HG02973 (cell line): ENCODE measurements at regions not wholly inside any gene's neighbourhood (a gene's known extent, or its start where the extent isn't known, plus 50 kb on each side); places are given as distances from the start of the nearest gene placed in this dataset.

Experiments
- ATAC-seq: cut with Tn5 transposase; IDR thresholded peaks from one replicate; pipeline ENCODE4 v1.9.1; 2021; ENCODE audit warnings: moderate library complexity; ENCODE audit not compliant: unreplicated experiment

DNA sequence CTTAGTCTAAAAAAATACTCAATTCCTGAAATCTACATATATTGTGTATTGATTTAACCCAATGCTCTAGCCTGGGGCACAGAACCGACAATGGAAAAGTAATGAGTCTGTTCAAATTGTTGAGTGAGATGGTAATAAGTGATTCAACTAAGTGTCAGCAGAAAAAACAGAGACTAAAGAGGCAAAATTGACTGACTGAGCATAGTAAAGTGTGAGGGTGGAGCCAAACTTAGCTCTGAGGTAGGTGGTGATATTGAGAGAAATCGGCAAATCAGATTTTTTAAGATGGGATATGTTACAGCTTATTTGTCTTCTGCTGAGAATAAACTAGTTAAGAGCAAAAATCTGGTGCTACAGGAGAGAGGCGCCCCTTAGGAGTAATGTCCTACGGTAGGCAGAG lies 764.0 kb upstream of the LRRN3 start:
- no peak for ATAC-seq

GRCh38 chr7:110336423-110336822 lies 754.5 kb upstream of the LRRN3 start:
- ATAC-seq: no peak

DNA sequence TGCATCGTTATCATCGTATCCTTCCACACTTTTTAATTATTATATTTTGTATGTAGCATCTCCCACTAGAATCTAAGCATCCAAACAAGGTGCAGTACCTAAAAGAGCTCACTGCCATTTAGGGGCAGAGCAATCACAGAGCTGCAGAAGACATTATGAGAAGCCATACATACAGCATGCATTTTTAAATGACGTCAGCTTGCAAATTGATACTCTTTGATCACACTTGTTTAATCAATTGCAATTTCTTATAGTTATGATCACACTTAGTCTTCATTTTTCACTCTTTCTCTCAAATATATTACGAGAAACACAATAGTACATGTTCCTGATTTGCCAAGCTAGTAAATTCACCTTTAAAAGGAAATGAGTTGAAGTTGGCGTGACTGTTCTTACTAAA lies 753.3 kb upstream of the LRRN3 start:
- ATAC-seq: no peak

- ATAC-seq: no peak
Observed at GRCh38 chr7:110347081-110347480, 743.8 kb upstream of the LRRN3 start.

DNA sequence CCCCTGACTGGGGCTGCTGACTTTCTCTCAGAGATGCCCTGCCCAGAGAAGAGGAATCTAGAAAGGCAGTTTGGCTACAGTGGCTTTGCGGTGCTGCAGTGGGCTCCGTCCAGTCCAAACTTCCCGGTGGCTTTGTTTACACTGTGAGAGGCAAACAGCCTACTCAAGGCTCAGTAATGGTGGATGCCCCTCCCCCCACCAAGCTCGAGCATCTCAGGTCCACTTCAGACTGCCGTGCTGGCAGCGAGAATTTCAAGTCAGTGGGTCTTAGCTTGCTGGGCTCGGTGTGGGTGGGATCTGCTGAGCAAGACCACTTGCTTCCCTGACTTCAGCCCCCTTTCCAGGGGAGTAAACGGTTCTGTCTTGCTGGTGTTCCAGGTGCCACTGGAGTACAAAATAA lies 734.5 kb upstream of the LRRN3 start:
- no peak for ATAC-seq

DNA sequence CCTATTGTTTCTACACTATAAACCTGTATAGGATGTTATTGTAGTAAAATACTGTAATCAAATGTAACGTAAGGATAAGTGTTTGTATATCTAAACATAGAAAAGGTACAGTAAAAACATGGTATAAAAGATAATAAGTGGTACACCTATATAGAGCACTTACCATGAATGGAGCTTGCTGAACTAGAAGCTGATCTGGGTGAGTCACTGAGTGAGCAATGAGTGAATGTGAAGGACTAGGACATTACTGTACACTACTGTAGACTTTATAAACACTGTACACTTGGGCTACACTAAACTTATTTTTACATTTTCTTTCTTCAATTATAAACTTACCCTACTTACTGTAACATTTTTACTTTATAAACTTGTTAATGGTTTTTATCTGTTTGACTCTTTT lies 732.9 kb upstream of the LRRN3 start:
- no peak for ATAC-seq

DNA sequence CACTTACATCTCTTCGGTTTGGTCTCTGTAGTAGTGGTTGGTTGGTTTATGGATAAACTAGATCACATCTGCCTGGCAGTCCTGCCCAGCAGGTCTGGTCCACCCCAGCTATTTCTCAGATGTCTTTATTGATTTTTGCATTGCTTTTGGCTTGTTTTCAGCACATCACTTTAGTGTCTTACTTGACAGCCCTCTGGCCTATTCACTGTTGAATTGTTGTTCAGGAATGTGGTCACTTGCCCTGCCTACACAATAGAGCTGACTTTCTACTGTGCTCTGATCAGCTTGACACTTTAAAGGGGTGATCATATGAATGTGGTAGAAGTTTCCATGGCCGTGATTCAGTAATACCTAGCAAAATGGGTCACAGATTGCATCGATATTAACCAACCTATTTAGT lies 719.2 kb upstream of the LRRN3 start:
- ATAC-seq: no peak

- no peak for ATAC-seq
Observed at GRCh38 chr7:110372685-110373084, 718.2 kb upstream of the LRRN3 start.

- ATAC-seq: no peak
Observed at GRCh38 chr7:110373416-110373815, 717.5 kb upstream of the LRRN3 start.

DNA sequence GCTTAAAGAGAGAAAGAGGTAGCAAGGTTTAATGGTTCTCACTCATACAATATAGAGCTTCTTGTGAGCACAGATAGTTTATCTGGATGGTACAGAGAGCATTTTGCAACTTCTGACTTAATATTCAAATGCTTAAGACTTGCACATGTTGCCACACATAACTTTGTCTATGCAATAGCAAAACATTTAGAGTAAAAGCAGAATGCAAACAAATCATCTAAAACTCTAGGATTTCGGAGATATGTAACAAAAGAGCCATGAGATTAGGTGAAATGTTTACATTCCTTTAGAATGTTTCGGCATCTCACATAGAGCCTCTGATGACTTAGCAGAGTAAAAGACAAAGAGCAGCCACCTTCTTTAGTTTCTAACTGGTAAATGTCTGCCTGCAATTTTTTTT lies 717.1 kb upstream of the LRRN3 start:
- no peak for ATAC-seq

DNA sequence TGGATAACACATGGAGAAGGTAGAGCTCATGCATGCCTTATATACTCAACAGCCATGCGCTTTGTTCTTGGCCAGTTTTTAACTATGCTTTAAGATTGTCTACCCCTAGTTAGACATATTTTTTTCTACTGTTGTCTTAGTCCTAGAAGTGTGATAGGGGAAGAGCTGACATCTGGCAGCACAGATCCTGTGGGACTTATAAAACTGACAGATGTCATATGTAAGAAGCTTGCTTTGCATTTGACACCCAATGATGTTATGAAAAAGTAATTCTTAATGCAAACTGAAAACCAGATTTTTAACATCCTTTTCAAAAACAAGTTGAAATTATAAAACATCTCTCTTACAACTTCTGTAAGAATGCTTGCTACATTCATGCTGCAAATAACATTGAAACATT lies 715.9 kb upstream of the LRRN3 start:
- ATAC-seq: no peak

DNA sequence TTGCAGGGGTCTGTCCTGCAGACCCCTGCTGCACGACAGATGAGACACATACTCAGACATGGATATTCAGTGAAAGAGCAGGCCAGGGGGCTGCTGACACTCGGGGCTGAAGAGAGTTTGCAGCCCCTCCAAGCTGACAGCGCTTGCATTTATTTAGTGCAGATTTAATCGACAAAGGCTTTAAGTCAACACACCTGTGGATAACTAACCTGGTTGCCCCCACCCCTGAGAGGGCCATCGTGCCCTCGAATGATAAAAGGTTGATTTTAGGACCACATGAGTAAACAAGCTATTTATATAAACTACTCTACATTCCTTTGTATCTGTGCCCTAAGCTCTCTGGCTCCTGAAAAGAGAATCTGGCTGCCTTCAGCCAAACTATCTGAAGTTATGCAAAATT lies 708.2 kb upstream of the LRRN3 start:
- ATAC-seq: no peak

GRCh38 chr7:110386006-110386405 lies 704.9 kb upstream of the LRRN3 start:
- ATAC-seq: no peak

DNA sequence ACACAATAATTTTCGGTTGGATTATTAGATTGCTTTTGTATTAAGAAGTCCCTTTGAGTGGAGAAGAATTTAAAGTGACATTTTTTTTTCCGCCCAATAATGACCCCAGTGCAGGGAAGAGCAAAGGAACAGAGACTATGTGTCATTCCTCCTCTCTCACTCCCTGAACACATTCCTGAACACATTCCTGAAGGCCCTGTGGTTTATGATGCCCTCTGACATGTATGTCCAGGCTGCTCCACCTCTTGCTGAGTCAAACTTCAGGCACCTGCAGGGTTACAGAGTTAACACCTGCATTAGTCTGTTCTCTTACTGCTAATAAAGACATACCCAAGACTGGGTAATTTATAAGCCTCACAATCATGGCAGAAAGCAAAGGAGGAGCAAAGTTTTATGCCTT lies 704.0 kb upstream of the LRRN3 start:
- no peak for ATAC-seq

DNA sequence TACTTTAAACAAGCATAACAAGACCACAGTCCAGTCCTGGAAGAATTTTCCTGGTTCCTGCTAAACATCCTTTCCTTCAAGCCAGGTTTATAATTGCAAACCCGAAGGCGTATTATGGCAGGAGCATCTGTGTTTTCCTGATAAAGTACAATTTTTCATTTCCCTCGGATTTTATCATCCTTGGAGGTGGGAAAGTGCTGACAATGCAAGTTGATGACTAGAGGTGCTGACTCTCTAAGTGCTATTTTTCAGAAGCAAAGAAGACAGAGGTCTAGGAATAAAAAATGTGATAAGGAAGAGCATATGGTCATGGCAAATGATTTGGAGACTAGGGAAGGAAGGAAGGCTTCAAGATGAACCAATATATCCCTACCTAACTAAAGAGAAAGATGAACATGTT lies 703.2 kb upstream of the LRRN3 start:
- no peak for ATAC-seq

- no peak for ATAC-seq
Observed at GRCh38 chr7:110388457-110388856, 702.5 kb upstream of the LRRN3 start.

- ATAC-seq: no peak
Observed at GRCh38 chr7:110396021-110396420, 694.9 kb upstream of the LRRN3 start.

DNA sequence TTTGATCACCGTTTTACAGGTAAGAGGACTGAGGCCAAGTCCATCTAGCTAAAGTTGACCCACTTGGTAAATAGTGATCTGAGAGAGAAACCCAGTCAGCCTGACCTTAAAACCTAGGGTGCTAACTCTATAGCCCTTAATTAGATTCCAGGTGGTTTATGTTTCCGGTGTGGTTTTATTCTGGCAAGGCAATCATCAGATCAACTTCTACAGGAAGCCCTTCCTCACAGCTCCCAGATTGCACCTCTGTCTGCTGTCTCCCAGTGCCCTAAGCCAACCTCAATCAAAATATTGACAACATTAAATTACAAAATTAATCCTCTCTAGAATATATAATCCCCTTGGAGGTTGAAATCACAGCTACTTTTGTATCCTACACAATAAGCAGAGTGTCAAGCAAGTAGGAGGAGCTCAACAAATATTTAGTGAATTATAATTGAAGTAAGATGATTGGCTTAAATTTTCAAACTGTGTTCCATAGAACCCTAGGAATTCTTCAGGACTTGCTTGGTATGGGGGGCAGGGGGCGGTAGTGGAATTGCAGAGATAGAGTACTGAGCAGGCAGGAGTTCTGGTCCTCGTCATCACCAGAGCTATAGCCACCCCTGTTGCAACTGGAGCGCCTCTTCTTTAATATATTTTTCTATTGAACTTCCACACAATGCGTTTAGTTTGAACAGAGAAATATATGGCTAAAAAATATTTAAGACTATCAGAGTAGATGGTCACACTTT lies 692.8 kb upstream of the LRRN3 start:
- ATAC-seq: no peak

- ATAC-seq: no peak
Observed at GRCh38 chr7:110399421-110399820, 691.5 kb upstream of the LRRN3 start.

DNA sequence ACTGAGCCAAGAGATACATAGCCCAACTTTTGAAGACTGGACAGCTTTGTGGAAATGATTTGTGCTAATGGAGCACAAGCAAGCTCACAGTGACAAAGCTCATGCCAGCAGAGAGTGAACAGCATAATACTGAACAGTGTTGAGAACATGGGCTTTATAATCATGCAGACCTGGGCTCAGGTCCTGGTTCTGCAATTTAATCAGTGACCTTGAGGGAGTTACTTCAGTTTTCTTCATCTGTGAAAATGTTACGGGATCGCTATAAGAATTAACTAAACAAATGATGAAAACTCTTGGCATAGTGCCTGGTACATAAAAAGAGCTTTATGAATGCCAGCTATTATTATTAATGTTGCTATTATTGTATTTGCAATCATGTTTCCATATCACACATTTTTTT lies 690.5 kb upstream of the LRRN3 start:
- no peak for ATAC-seq

GRCh38 chr7:110407242-110407641 lies 683.7 kb upstream of the LRRN3 start:
- ATAC-seq: no peak

- no peak for ATAC-seq
Observed at GRCh38 chr7:110407706-110408105, 683.2 kb upstream of the LRRN3 start.

DNA sequence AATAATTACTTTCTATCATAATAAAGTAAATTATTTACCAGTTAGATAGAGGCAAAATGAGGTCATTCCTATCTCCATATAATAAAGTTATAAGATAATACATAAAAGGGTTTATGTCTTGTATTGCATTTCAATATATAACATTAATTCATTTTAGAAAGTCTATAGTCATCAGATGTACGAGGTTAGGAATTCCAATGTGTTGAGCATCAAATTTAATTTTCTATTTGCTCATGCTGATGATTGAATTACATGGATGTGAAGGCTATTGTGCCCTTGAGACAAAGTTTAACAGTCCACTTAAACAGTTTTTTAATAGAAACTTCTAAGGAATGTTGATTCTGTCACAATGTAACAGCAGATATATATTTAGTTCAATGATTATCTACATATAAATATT lies 678.3 kb upstream of the LRRN3 start:
- ATAC-seq: no peak
